Gastroesophageal sphincter (tissue), 3 donors: ENCODE measurements at regions not wholly inside any gene's neighbourhood (a gene's known extent, or its start where the extent isn't known, plus 50 kb on each side); places are given as distances from the start of the nearest gene placed in this dataset.

ENCODE experiments used
- CTCF ChIP-seq, 4 experiments: fragments of 200-600 bp in 2 of 4; fragments of 450-650 bp in 2 of 4; sonication (generic) in 1 of 4; IDR thresholded peaks; one replicate each; pipeline ENCODE4 v1.5.1; 2017 to 2019; ENCODE audit warnings: antibody characterized with exemption in 4 of 4, mild to moderate bottlenecking in 2 of 4, moderate library complexity in 2 of 4
- POLR2AphosphoS5 ChIP-seq: sonication (generic); formaldehyde crosslinking; IDR thresholded peaks from one replicate; pipeline ENCODE4 v1.6.1; 2017; ENCODE audit warnings: antibody characterized with exemption

- TF ChIP-seq CTCF (IDR thresholded peaks at IDR 0.05) (no peak), POLR2AphosphoS5 (no peak)
These were observed 813.8 kb downstream of the RNF144A start for GRCh38 chr2:7730990-7731389.
